NCI-H2081 treated with DMSO at 0.1 percent for 48 hours (cell line): ENCODE measurements at regions not wholly inside any gene's neighbourhood (a gene's known extent, or its start where the extent isn't known, plus 50 kb on each side); places are given as distances from the start of the nearest gene placed in this dataset.
"Not testable (repeated sequence)": the region's sequence is repeated elsewhere in the genome, so short reads cannot be mapped to it uniquely, and the experiment has no call there.

ENCODE experiments used
- DNase-seq: peaks from one replicate; lab custom pipeline; 2025; lab: John Stamatoyannopoulos, UW

DNA sequence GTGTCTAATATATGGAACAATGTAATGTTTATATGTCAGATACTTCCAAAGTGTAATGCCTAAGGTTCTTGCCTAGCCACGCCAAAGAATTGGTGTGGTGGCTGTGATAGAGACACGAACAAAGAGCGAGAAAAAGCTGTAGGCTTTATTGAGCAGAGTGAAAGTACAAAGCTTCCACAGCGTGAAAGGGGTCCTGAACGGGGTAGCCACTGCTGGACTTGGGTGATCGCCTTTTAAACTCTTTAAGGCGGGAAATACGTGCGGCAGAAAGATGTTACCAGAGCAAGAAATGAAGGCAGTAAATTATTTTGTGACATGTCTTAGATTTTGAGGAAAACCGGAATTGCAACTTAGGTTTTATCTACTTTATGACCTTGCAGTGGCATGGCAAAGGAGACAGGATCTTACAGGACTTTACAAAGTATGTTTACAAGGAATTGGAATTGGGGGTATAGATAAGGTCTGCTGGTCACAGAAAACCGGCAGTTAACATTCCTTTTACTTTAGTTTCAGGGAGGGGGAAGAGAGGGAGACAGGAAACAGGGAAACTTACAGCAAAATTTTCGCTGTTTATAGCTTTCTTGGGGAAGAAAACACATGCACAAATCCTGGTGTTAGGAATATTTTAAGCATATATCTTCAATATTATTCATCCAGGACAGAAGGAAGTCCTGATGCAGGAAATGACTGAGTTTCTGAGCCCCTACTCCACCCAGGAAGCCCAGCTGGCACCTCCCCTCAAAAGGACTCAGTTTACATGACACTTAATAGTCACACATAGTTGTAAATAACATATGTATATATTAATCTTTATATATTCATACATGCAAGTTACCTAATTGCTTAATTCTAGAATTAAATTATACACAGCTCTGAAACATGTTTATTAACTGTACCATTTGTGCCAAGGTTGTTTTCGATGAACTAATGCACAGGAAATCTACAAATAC lies 421.3 kb upstream of the PABPC4L start:
- DNase-seq = not testable (repeated sequence)

DNA sequence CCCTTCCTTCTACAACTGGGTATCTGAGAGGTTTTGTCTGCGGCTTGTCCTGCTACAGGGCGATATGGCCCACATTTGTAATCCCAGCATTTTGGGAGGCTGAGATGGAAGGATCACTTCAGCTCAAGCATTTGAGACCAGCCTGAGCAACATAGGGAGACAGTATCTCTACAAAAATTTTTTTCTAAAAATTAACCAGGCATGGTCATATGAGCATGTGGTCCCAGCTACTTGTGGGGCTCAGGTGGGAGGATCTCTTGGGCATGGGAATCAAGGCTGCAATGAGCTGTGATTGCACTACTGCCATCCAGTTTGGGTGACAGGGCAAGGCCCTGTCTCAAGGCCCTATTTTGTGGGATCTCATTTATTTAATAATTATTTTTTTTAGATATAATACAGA lies 420.6 kb upstream of the PABPC4L start:
- no peak for DNase-seq

DNA sequence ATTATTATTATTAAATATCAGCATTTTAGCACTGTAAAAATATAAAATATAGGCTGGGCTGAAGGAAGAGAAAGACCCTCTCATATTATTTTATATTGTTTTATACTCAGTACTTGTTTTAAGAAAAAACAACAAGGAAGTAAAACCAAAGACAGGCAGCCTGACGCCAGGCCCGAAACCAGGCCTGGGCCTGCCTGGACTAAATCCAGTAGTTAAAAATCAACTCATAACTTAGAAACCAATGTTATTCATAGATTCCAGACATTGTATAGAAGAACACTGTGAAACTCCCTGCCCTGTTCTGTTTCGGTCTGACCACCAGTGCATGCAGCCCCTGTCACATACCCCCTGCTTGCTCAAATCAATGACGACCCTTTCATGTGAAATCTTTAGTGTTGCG lies 420.1 kb upstream of the PABPC4L start:
- DNase-seq = not testable (repeated sequence)

DNA sequence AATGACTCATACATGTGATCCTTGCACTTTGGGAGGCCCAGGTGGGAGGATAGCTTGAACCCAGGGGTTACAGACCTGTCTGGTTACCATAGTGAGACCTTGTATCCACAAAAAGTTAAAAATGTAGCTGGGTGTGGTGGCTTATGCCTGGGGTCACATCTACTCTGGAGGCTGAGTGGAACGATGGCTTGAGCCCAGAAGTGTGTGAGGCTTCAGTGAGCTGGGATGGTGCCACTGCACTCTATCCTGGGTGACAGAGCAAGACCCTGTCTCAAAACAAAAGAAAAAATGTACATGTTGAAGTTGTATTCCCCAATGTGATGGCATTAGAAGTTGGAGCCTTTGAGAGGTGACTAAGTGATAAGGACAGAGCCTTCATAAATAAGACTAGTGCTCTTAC lies 409.4 kb upstream of the PABPC4L start:
- no peak for DNase-seq

DNA sequence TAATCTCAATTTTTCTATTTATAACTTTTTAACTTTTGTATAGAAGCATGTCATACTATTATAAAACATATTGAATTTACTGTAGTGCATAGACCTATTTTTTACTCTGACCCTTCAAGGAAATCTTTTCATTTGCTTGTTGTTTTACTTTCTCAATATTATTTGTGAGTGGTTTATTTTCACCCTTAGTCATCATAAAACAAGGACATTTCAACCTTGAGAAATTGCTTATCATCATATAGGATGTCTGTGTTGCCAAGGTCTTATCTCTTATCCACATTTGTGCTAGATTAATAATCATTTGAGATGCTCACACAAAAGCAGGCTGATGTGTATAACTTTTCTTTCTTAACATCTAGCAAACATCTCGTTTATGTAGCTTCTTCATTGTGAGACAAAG lies 408.6 kb upstream of the PABPC4L start:
- no peak for DNase-seq

DNA sequence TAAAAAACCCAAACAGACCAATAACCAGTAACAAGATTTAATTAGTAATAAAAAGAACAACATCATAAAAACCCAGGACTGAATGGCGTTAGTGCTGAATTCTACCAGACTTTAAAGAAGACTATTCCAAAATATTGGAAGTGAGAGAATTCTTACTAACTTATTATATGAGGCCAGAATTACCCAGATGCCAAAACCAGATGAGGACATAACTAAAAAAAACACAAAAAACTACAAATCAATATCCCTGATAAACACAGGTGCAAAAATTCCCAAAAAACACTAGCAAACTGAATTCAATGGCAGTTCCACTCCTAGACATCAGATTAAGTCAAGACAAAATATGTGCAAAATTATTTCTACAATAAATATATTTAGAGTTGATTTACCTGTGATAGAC lies 400.1 kb upstream of the PABPC4L start:
- no peak for DNase-seq

DNA sequence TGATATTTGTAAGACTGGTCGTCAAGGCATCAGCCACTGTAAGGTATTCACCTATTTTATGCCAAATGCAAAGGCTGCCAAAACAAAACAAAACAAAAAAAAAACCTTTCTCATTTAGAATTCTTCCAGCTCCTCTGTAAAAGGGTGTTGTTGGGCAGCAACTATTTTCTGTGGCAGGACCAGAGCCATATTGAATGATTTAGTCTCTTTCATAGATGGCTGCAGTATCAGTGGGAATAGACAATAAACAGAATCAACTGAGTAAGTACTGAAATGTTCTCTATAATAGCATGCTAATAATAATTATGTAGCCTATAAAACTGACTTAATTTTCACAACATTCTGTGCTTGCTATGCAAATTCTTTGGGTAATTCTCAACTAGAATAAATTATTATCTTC lies 389.7 kb upstream of the PABPC4L start:
- no peak for DNase-seq

DNA sequence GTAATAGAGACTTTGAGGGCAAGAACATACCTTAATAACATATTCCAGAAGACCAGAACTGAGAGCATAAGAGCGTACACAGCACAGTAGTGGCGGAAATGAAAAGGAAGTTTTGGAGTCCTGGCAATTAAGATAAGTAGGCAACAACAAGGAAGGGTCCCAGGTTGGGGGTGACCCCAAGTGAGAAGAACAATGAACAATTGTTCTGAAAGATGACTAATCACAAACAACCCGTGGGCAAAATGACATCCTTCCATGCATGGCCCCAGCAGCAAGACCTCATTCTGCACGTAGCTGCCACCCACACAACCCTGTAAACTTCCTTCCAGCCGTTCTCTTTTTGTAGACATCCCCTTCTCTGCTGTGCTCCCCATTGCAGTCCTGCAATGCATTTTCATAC lies 384.4 kb upstream of the PABPC4L start:
- DNase-seq = no peak

DNA sequence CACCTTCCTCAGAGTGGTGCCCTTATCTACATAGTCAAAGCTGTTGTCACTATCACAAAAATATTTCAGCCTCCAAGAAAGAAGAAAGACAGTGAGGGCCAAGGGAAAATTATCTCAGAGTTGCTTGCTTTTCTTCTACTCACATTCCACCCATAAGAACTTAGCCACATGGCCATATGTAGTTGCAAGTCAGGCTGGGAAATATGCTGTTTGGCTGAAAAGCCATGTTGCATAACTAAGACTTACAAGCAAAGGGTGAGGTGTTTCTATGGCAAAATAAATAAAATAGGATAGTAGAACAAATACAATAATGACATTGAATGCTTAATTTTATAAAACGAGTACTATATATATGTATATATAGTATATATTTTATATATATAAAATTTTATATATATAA lies 365.9 kb upstream of the PABPC4L start:
- no peak for DNase-seq

DNA sequence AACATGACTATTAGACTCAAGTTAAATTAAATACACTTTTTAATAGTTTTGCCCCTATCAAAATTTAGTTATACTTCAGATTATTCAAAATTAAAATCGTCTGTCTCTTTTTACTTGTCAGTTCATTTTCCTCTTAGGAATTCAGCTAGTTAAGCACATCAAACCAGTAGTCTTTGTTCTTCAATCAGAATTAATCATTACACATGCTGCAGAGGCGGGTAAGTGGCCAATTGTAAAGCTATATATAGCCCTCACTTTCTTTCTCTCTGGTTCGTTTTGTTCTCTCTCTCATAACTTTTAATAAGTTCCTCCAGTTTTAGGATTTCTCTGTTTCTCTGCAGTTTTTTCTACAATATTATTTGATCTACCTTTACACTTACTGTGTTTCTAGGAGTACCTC lies 359.1 kb upstream of the PABPC4L start:
- no peak for DNase-seq

DNA sequence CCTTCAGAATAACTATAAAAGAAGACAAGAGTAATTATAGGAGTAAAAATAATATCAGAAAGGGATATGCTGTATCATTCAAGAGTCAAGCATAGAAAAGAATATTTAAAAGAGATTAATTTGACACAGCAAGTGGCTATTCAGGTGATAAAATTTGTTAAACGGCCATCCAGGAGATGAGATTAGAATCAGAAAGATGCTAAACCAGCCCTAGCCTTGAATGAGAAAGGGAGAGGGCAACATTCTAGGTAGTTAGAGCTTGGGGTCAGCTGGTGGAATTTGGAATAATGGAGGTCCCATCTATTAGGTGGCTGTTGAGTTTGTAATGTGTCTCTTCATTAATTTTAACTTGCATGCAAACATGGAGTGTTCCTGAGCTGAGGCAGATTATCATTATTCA lies 350.5 kb upstream of the PABPC4L start:
- DNase-seq = no peak

DNA sequence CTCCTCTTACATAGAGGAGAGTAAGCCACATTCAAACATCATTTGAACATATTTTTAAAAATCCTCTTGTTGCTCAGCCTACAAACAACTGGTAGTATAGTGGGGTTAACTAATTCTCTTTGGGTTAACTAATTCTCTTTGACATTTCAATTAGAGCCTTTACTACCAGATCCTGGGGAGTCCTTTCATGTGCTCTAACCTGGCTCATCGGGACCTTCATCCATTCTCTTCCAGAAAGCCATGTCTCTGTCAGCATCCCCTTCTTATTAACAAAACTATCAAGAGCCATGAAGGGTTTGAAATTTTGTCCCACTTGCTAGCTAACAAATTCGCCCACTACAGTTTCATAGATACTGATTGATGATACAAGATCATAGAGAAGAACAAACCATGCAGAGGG lies 349.8 kb upstream of the PABPC4L start:
- DNase-seq = no peak

DNA sequence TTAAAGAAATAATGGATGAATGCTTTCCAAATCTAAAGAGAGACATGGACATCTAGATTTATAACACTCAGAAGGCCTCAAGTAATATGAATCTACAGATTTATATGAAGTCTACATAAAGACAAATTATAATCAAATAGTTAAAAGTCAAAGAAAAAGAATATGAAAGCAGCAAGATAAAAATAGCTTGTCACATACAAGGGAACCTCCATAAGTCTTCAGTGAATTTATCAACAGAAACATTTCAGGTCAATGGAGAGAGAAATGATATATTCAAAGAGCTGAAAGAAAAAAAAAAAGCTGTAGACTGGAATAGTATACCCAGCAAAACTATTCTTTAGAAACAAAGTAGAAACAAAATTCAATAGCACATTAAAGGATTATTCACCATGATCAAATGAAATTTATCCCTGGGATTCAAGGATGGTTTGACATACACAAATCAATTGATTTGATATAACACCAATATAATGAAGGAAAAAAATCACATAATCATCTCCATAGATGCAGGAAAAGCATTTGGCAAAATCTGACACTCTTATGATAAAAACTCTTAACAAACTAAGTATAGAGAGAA lies 346.6 kb upstream of the PABPC4L start:
- DNase-seq = no peak

DNA sequence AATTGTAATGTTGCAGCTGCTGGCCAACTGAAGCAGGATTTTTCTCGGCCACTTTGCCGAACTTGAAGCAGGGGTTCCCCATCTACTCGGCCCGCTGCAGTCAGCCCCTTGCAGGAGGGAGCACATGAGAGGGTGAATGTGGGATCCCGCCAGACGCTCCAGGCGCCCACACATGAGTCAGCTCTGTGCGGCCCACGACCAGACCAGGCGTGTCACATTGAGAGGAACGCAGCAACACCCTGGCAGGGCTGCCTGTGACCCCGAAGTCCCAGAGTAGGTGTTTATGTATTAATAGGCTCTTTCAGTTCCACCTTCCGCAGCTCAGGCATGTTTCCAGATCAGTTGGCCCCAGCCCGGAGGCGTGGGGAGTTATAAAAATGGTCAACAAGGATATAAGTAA lies 344.7 kb upstream of the PABPC4L start:
- DNase-seq = no peak

DNA sequence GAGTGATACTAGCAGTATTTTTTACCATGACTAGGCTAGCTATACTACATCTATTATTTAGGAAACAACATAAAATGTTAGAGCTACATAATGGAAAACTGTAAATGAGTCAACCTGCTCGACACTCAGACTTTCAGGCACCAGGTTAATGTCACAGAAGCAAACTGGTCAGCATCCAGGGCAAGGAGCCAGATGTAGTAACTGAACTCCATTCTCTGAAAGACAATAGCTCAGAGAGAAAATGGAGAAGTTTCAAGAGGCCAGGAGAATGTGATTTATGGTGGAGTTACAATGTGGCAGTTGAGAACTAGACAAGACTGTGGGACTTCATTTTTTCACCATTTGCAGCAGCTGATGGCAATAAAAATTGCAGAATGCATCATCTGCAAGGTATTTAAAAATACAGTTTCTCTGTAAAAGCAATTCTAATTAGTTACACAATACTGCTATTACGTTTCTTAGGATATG lies 342.7 kb upstream of the PABPC4L start:
- DNase-seq = no peak

DNA sequence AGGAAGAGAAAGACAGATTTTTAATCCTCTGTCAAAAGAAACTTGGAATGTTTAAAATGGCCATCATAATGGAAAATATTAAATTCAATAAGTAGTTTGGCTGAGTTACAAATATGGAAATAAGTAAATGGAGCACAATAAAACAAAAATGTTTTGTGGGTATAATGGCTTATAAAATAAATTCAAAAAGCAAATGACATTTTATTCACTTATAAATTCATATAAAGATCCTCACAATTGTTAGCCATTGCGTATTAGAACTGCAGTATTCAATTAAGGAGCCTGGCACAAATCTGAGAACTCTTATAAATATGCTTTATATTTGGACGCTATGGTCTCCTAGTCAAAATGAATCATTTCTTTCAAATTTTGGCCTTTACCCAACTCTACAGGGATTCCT lies 339.0 kb upstream of the PABPC4L start:
- no peak for DNase-seq

DNA sequence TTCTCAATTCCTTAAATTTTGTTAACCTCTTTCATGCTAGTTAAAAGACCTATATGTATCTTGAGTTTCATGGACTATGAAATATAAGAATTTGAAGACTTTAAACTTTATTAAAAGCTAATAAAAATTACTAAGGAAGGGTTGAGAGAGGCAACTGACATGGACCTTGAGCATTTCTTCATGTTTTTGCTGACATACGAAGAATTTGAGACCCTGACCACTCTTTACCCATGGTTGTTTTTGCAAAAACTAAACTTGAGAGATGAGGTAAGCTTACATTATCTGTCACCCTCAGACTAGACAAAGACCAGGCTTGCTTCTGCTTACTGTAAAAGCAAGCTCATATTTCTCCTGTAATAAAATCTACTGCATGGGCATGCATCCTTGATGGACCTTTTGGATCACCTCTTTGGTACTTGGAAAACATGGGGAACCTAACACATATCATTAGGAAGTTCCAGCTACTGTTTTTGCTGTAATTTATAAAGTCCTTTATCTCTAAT lies 338.2 kb upstream of the PABPC4L start:
- no peak for DNase-seq

DNA sequence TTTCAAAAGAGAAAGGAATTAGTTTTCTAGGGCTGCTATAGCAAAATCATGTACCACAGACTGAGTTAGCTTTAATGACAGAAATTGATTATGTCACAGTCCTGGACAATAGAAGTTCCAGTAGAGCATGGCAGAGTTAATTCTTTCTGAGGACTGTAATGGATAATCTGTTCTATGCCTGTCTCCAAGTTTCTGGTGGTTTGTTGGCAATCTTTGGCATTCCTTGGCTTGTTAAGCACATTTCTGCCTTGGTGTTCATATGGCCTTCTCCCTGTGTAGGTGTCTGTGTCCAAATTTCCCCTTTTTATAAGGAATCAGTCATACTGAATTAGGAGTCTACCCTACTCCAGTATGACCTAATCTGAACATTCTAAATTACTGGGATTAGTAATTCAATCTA lies 336.1 kb upstream of the PABPC4L start:
- no peak for DNase-seq

DNA sequence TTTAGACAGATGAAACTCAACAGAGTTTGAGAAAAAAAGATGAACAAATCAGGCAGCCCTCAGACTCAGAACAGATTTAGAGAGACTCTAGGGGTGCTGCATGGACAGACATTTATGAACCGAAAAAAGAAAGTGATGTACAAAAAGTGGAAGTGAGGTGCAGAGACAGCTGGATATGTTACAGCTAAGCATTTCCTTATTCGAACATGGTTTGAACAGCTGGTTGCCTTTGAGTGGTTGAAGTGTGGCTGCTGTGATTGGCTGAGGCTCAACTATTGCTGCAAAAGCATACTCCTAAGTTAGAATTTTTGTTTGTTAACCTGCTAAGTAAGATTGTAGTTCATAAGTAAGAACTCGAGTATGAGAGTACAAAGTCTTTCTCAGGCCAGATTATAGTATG lies 331.5 kb upstream of the PABPC4L start:
- DNase-seq = no peak

DNA sequence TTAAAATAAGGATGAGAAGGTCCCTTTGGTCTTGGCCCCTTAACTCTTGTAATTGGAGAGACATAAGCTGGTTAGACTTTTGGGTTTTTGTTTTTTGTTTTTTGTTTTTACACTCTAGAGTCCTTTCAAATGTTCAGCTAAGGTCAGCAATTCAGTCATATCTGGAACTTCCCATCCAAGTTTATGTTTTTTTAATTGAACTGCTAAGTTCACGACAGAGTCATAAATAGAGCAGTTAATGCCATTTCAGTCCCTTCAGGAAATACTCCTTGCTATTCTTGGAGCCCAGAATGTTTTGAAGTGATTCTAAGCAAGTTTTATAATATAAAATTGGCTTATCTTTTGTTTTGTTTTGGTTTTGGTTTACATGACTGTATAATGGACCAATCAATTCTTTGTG lies 329.4 kb upstream of the PABPC4L start:
- DNase-seq = no peak

DNA sequence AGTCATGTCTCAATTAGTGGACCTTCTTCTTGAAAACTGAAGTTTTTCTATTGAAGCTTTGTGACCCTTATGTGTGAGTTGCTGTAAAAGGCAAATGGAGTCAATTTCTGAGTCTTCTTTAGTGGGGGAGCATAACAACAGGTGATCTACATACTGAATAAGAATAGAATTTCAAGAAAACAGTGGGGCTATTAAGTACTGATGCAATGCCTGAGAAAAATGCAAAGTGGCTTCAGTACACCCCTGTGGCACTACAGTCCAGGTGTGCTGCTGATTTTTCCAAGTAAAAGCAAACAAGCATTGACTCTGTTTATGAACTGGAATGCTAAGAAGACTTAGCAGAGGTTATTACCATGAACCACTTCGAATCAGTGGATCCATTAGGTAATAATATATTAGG lies 328.0 kb upstream of the PABPC4L start:
- no peak for DNase-seq

DNA sequence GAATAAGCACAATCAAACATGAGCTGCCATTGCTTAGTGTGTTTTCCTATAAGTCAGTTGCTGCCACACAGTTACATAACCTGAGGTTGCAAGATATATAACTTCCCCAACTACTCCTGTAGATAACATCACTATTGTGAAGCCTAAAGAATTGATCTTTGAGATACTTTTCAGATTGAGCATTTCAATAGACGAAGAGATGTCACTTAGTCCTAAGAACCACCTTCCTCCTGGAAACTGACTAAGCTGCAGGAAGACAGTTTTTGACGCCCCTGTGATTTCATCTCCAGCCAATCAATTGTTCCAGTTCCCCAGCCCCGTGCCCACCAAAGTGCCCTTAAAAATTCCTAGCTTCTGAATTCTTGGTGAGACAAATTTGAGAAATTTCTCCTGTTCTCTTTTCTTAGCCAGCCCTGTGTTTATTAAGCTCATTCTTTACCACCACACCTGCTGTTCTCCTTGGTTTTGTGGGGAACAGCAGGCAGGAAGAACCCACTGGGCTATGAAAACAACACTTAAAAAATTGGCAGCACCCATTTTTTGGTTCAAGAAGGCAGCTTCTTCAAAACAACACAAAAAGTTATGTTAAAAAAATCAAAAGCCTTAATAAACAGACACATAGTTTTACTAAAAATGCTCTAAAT lies 317.1 kb upstream of the PABPC4L start:
- no peak for DNase-seq

DNA sequence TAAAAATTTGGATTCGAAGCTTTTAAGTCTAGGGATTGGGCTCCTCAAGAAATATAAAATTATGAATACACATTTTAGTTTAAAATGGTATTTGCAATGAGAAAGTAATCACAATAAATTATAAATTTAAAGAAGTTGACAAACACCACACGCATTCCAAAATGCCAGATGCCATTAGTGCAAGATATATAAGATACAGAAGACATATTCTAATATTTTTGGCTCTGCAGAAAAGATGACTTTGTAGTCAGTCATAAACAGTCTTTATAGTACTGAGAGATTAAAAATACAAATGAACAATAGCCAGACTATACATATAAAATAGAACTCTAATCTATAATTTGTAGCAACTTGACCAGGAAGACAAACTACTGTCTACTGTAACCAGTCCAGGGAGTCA lies 309.0 kb upstream of the PABPC4L start:
- no peak for DNase-seq
